ENCODE measurements at regions not wholly inside any gene's neighbourhood (a gene's known extent, or its start where the extent isn't known, plus 50 kb on each side); places are given as distances from the start of the nearest gene placed in this dataset.

GRCh38 chr10:64450312-64450711 lies 929.1 kb downstream of the REEP3 start:
- DNase-seq: no peak

DNA sequence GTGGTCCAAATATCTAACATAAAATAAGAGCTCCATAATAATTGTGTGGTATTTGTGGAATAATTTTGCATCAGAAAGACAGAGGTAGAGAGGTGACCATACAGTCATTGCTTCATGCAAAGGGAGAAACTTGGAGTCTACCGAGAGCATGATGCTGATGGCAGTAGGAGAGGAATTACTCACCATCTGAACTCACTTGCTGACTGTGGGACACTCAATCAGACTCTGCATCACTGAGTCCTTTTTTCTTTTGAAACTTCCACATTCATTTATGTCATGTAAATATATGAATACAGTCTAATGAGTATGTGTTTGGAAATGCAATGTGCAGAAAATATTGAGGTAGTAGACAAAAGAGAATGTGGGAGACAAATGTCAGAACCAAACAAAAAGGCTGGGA lies 933.8 kb downstream of the REEP3 start:
- DNase-seq: no peak

GRCh38 chr10:64458306-64458705 lies 937.1 kb downstream of the REEP3 start:
- DNase-seq: no peak

DNA sequence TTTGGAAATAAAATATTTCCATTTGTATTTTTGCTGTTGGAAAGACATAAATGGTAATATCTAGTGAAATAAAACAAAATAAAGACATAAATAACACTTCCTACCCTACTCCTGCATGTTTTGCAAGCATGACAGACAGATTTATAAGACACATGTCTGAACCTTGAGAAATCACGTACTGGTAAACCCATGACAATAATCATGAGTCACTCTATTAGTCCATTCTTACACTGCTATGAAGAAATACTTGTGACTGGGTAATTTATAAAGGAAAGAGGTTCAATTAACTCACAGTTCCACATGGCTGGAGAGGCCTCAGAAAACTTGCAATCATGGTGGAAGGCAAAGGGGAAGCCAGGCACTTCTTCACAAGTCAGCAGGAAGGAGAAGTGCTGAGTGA lies 942.2 kb downstream of the REEP3 start:
- no peak for DNase-seq

DNA sequence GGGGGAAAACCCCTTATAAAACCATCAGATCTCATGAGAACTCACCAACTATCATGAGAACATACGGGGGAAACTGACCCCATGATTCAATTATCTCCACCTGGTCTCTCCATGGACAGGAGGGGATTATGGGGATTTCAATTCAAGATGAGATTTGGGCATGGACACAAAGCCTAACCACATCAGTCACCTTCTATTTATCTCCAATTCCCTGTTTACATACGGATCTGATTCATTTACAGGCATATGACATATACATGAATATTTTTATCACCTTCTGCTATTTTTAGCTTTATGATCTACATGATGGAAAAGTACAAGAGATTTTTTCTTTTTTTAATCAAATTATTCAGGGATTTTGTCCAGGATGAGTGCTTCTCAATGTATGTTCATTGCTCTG lies 944.5 kb downstream of the REEP3 start:
- DNase-seq: no peak

- DNase-seq: no peak
These were observed 947.0 kb downstream of the REEP3 start for GRCh38 chr10:64468219-64468618.

- DNase-seq: no peak
These were observed 955.3 kb downstream of the REEP3 start for GRCh38 chr10:64476506-64476905.

DNA sequence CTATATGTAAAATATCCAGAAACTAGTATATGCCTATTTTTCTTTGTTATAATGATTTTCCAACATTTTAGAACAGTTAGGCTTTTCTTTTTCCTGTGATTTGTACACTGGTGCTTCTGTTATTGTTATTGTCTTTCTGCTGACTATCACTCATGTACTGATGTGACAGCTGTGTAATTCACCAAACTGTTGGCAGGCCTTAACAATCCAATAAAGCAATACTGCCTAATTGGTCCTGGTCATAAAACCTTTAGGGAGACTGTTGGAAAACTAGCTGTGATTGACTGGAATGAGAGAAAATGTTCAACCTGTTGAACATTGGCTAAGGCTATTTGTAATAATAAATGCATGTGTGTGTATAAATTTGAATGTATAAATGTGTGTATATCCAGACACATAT lies 956.6 kb downstream of the REEP3 start:
- no peak for DNase-seq

DNA sequence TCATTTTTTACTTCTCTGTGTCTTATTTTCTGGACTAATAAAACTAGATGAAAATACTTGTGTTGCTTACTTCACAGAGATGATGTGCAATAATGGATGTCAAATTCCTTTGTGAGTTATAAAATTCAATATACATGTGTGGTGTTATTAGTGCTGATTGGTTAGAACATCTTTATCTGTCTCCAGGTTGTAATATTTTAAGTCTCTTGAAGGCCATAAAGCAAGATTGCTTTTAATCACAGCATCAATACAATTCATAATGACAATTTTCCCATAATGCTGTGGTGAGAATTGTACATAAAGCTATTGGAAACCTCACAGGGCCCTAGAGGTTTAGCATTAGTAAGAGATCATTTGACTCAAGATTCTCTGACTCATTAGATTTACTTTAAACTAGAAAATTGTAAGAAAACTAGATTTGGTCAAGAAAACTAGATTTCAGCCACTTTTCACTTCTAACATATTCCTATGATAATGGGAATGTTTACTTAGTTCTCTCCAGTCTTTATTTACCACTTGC lies 963.7 kb downstream of the REEP3 start:
- DNase-seq: no peak

- no peak for DNase-seq
These were observed 964.9 kb downstream of the REEP3 start for GRCh38 chr10:64486149-64486548.

DNA sequence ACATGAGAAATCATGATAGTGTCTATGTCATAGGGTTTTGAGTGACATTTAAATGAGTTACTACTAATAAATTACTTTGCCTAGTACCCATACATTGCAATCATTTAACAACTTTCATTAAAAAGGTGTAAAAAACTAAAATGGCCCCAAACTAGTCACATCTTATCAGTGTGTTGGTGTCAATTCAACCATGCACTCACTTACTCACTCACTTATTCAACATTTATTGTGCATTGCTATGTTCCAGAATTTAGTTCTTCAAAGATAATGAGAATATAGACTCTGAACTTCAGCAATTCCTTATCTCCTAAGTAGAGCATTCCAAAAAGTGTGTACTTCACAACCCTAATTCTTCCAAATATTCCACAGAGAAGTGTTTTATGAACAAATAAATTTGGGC lies 965.7 kb downstream of the REEP3 start:
- no peak for DNase-seq

GRCh38 chr10:64494901-64495300 lies 973.7 kb downstream of the REEP3 start:
- no peak for DNase-seq

DNA sequence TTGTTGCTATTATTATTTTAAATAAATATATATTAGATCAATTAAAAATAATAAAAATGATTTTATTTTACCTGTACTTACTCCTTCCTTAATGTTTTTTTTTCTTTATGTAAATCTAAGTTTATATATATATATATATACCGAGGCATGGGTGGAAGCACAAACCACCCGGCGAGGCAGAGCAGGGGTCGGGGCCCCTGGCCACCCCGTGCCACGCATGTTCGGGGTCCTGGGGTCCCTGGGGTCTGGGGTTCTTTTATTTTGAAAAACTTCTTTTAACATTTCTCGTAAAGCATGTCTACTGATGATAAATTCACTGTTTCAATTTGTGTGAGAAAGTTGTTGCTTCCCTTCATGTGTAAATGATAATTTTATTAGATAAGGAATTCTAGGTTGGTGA lies 976.1 kb downstream of the REEP3 start:
- no peak for DNase-seq

GRCh38 chr10:64501807-64502206 lies 980.6 kb downstream of the REEP3 start:
- no peak for DNase-seq

DNA sequence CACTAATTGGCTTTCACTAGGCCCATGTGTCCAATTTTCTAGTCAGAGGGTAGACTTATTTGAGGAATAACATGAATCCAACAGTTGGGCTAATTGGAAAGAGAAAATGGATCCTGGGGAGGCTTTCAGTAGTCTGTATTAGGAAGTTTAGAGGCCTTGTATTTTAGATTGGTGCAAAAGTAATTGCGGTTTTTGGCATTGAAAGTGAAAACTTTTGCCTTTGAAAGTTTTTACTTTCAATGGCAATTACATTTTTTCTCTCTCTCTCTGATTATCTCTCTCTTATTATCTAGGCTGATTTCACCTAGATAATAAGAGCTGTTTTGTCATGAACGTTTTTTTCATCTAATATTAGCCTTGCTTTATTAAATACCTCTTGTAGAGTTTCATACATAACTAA lies 981.7 kb downstream of the REEP3 start:
- DNase-seq: no peak

GRCh38 chr10:64503429-64503828 lies 982.2 kb downstream of the REEP3 start:
- DNase-seq: no peak

- DNase-seq: no peak
These were observed 984.3 kb downstream of the REEP3 start for GRCh38 chr10:64505501-64505900.

- no peak for DNase-seq
These were observed 985.8 kb downstream of the REEP3 start for GRCh38 chr10:64506963-64507362.

GRCh38 chr10:64507651-64508028 lies 986.4 kb downstream of the REEP3 start:
- DNase-seq: no peak

- no peak for DNase-seq
These were observed 986.9 kb downstream of the REEP3 start for GRCh38 chr10:64508029-64508661.

DNA sequence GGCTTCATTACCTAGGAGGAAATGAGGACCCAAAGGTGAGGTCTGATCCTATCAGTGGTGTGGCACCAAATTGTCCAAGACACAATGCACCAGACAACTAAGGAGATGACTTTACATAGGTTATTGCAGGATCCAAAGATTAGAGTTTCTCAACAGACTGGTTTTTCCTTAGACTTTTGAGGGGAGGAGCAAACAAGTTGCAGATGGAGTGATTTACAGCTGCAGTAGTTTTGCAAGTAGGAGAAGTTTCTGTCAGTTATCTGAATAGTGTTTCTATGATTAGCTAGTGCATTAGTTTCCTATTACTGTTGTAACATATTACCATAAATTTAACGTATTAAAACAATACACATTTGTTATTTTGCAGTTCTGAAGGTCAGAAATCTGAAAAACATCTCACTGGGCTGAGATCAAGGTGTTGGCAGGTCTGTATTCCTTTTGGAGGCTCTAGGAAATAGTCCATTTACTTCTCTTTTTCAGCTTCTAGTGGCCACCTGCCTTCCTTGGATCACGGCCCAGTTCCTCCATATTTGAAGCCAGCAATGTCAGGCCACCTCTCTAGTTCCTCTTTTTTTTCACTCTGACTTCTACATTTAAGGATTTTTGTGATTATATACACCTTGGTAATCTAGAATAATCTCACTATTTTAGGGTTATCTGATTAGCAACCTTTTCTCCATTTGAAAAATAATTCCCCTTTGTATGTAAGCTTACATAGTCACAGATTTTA lies 994.9 kb downstream of the REEP3 start:
- no peak for DNase-seq

DNA sequence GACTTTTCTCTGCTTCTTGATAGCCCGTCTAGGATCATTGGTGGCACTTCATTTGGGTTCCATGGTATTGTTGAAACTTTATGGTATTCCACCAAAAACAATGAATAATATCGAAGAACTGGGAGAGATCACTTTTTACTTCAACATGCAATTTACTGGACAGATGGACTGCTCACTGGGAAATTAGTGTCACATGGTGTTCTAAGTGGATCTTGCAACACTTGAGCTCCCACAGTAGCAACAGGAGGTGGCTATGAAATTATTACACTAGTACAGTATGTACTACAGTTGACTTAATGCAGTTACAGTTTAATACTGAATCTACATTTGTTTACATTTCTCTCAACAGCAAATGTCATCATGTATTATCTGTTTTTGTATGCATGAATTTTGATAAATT lies 997.3 kb downstream of the REEP3 start:
- DNase-seq: no peak

- DNase-seq: no peak
These were observed 998.2 kb downstream of the REEP3 start for GRCh38 chr10:64519427-64519826.

DNA sequence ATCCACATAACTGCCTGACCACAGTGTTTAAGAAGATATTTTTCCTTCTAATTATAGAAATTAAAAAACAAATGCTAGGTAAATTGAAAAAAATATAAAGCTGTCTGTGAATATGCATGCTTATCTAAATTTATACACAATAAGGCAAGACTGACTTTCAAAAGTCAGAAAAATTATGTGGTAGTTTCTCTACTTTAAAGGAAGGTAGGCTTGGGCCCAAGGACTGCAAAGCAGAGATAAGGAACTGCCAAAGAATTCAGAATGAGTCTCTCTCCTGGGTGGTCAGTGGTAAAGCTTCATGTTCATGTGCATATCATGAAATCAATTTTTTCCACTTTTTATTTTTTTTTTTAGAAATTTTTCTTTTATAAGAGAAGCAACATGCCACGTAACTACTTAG lies 998.6 kb downstream of the REEP3 start:
- no peak for DNase-seq
